ENCODE measurements at regions not wholly inside any gene's neighbourhood (a gene's known extent, or its start where the extent isn't known, plus 50 kb on each side); places are given as distances from the start of the nearest gene placed in this dataset.

- H4K20me1 ChIP-seq (ENCODE audit: control insufficient read depth, insufficient read depth, low read depth, low read length), result no peaks in the 10 kb centered on the region
- no peaks in the 10 kb centered on the region for H3K36me3 ChIP-seq (ENCODE audit: control insufficient read depth, low read length)
- H3K4me1 ChIP-seq (ENCODE audit: control insufficient read depth, low read length), result no peaks in the 10 kb centered on the region
- TF ChIP-seq CTCF (IDR thresholded peaks at IDR 0.05; ENCODE audit: low read depth, low read length, poor library complexity, severe bottlenecking) (no peak), EZH2phosphoT487 (IDR thresholded peaks at IDR 0.05; ENCODE audit: borderline replicate concordance, low read length) (no peak)
- no peaks in the 10 kb centered on the region for H3K79me2 ChIP-seq (ENCODE audit: control insufficient read depth, low read length)
- no peaks in the 10 kb centered on the region for H3K9me3 ChIP-seq (ENCODE audit: control insufficient read depth, insufficient read depth, low read length)
- no peaks in the 10 kb centered on the region for H3F3A ChIP-seq (ENCODE audit: control insufficient read depth, insufficient read depth)
- no peak overlapping the region for H3K4me3 ChIP-seq (ENCODE audit: low read length)
- no peaks in the 10 kb centered on the region for H3K9me2 ChIP-seq (replicated peaks; ENCODE audit: control insufficient read depth, low read length)
- peaks cover 7% of the 10 kb centered on the region for H3K27me3 ChIP-seq (ENCODE audit: control insufficient read depth, low read length)
- no peak overlapping the region for H3K4me2 ChIP-seq (ENCODE audit: low read length)
- H3K27ac ChIP-seq (ENCODE audit: low read depth, low read length), result no peak overlapping the region
Observed at GRCh38 chr22:48407256-48407955, 1420.3 kb downstream of the BRD1 start.

- H3K4me1 ChIP-seq (ENCODE audit: control insufficient read depth, low read length), result no peaks in the 10 kb centered on the region
- TF ChIP-seq EZH2phosphoT487 (IDR thresholded peaks at IDR 0.05; ENCODE audit: borderline replicate concordance, low read length), result no peak
- TF ChIP-seq CTCF (IDR thresholded peaks at IDR 0.05; ENCODE audit: low read depth, low read length, poor library complexity, severe bottlenecking), result no peak
- H3K9me2 ChIP-seq (replicated peaks; ENCODE audit: control insufficient read depth, low read length), result no peaks in the 10 kb centered on the region
- H3K9me3 ChIP-seq (ENCODE audit: control insufficient read depth, insufficient read depth, low read length), result no peaks in the 10 kb centered on the region
- H3K27me3 ChIP-seq (ENCODE audit: control insufficient read depth, low read length), result peaks cover 7% of the 10 kb centered on the region
- no peak overlapping the region for H3K27ac ChIP-seq (ENCODE audit: low read depth, low read length)
- no peaks in the 10 kb centered on the region for H3K36me3 ChIP-seq (ENCODE audit: control insufficient read depth, low read length)
- H3K4me2 ChIP-seq (ENCODE audit: low read length), result no peak overlapping the region
- no peaks in the 10 kb centered on the region for H3F3A ChIP-seq (ENCODE audit: control insufficient read depth, insufficient read depth)
- no peaks in the 10 kb centered on the region for H4K20me1 ChIP-seq (ENCODE audit: control insufficient read depth, insufficient read depth, low read depth, low read length)
- no peaks in the 10 kb centered on the region for H3K79me2 ChIP-seq (ENCODE audit: control insufficient read depth, low read length)
- H3K4me3 ChIP-seq (ENCODE audit: low read length), result no peak overlapping the region
Observed at GRCh38 chr22:48406161-48406560, 1421.5 kb downstream of the BRD1 start.

- Histone ChIP-seq H3K4me2 (ENCODE audit: low read length) (no peak overlapping the region), H3F3A (ENCODE audit: control insufficient read depth, insufficient read depth) (no peaks in the 10 kb centered on the region), H3K27ac (ENCODE audit: low read depth, low read length) (no peak overlapping the region), H3K9me2 (replicated peaks; ENCODE audit: control insufficient read depth, low read length) (no peaks in the 10 kb centered on the region), H3K79me2 (ENCODE audit: control insufficient read depth, low read length) (no peaks in the 10 kb centered on the region), H3K4me3 (ENCODE audit: low read length) (no peak overlapping the region), H3K4me1 (ENCODE audit: control insufficient read depth, low read length) (no peaks in the 10 kb centered on the region), H3K27me3 (ENCODE audit: control insufficient read depth, low read length) (peaks cover 2% of the 10 kb centered on the region; the same call in 1 of the 2 replicates), H3K36me3 (ENCODE audit: control insufficient read depth, low read length) (no peaks in the 10 kb centered on the region), H3K9me3 (ENCODE audit: control insufficient read depth, insufficient read depth, low read length) (no peaks in the 10 kb centered on the region), H4K20me1 (ENCODE audit: control insufficient read depth, insufficient read depth, low read depth, low read length) (no peaks in the 10 kb centered on the region)
- TF ChIP-seq CTCF (IDR thresholded peaks at IDR 0.05; ENCODE audit: low read depth, low read length, poor library complexity, severe bottlenecking) (no peak), EZH2phosphoT487 (IDR thresholded peaks at IDR 0.05; ENCODE audit: borderline replicate concordance, low read length) (no peak)
Observed at GRCh38 chr22:48405741-48406140, 1421.9 kb downstream of the BRD1 start.
